H9 (cell line): ENCODE measurements at regions not wholly inside any gene's neighbourhood (a gene's known extent, or its start where the extent isn't known, plus 50 kb on each side); places are given as distances from the start of the nearest gene placed in this dataset.

Experiments used
- DNase-seq: peaks from one replicate; pipeline ENCODE4 v3.0.0-alpha.2; 2017
- H2AFZ ChIP-seq: one replicate; pipeline ENCODE4 v1.6.1; 2013; ENCODE audit warnings: mild to moderate bottlenecking, low read length, control low read depth, moderate library complexity
- H2AK5ac ChIP-seq: 2 replicates; pipeline ENCODE4 v1.6.1; 2013; ENCODE audit warnings: low read length, control low read depth, mixed read lengths; ENCODE audit not compliant: insufficient read length
- H2BK120ac ChIP-seq: one replicate; pipeline ENCODE4 v1.6.1; 2013; ENCODE audit warnings: low read depth, mild to moderate bottlenecking, low read length, control low read depth, inconsistent platforms; ENCODE audit not compliant: poor library complexity, severe bottlenecking
- H2BK12ac ChIP-seq: 2 replicates; pipeline ENCODE4 v1.6.1; 2013; ENCODE audit warnings: low read length, control low read depth, mixed read lengths, low read depth; ENCODE audit not compliant: insufficient read length
- H2BK15ac ChIP-seq: 2 replicates; pipeline ENCODE4 v1.6.1; 2013; ENCODE audit warnings: low read depth, low read length, control low read depth
- H2BK20ac ChIP-seq: one replicate; pipeline ENCODE4 v1.6.1; 2013; ENCODE audit warnings: low read depth, mild to moderate bottlenecking, low read length, control low read depth, inconsistent platforms; ENCODE audit not compliant: poor library complexity, severe bottlenecking
- H2BK5ac ChIP-seq: 2 replicates; pipeline ENCODE4 v1.6.1; 2013; ENCODE audit warnings: low read length, control low read depth, mixed read lengths; ENCODE audit not compliant: insufficient read length
- H3K14ac ChIP-seq: 2 replicates; pipeline ENCODE4 v1.6.1; 2013; ENCODE audit warnings: low read length, control low read depth; ENCODE audit not compliant: insufficient read depth
- H3K18ac ChIP-seq: 2 replicates; pipeline ENCODE4 v1.6.1; 2013; ENCODE audit warnings: low read depth, mild to moderate bottlenecking, mixed read lengths, low read length, control low read depth; ENCODE audit not compliant: insufficient read length
- H3K23ac ChIP-seq: 2 replicates; pipeline ENCODE4 v1.6.1; 2013; ENCODE audit warnings: low read length, control low read depth, mixed read lengths, low read depth; ENCODE audit not compliant: insufficient read length
- H3K23me2 ChIP-seq: 2 replicates; pipeline ENCODE4 v1.6.1; 2013; ENCODE audit warnings: low read depth, mild to moderate bottlenecking, mixed read lengths, low read length, control low read depth; ENCODE audit not compliant: insufficient read length, poor library complexity, severe bottlenecking
- H3K27ac ChIP-seq: 2 replicates; pipeline ENCODE4 v1.5.1; 2013; ENCODE audit warnings: low read length, control low read depth, mixed read lengths, low read depth; ENCODE audit not compliant: insufficient read length
- H3K27me3 ChIP-seq: 2 replicates; pipeline ENCODE4 v1.6.1; 2013; ENCODE audit warnings: low read length, control low read depth, inconsistent platforms; ENCODE audit not compliant: insufficient read depth
- H3K4ac ChIP-seq: 2 replicates; pipeline ENCODE4 v1.6.1; 2013; ENCODE audit warnings: low read depth, mild to moderate bottlenecking, control low read depth, inconsistent platforms, low read length, moderate library complexity
- H3K4me1 ChIP-seq: 2 replicates; pipeline ENCODE4 v1.6.1; 2013; ENCODE audit warnings: low read length, control low read depth, inconsistent platforms; ENCODE audit not compliant: insufficient read depth
- H3K4me2 ChIP-seq: 2 replicates; pipeline ENCODE4 v1.6.1; 2013; ENCODE audit warnings: low read length, control low read depth, mixed read lengths; ENCODE audit not compliant: insufficient read length, insufficient read depth
- H3K56ac ChIP-seq: 2 replicates; pipeline ENCODE4 v1.6.1; 2013; ENCODE audit warnings: low read depth, mild to moderate bottlenecking, mixed read lengths, low read length, control low read depth; ENCODE audit not compliant: insufficient read length
- H3K79me1 ChIP-seq: 2 replicates; pipeline ENCODE4 v1.6.1; 2013; ENCODE audit warnings: low read depth, mild to moderate bottlenecking, moderate library complexity, low read length, control low read depth, inconsistent platforms; ENCODE audit not compliant: insufficient read depth, poor library complexity, severe bottlenecking
- H3K79me2 ChIP-seq: 2 replicates; pipeline ENCODE4 v1.6.1; 2013; ENCODE audit warnings: low read length, control low read depth, inconsistent platforms; ENCODE audit not compliant: insufficient read depth
- H3K9ac ChIP-seq: 2 replicates; pipeline ENCODE4 v1.6.1; 2013; ENCODE audit warnings: low read length, control low read depth, mixed read lengths; ENCODE audit not compliant: insufficient read length; ENCODE audit errors: extremely low read depth
- H3K9me3 ChIP-seq: one replicate; pipeline ENCODE4 v1.6.1; 2013; ENCODE audit warnings: low read depth, low read length, inconsistent platforms; ENCODE audit not compliant: control insufficient read depth
- H3T11ph ChIP-seq: one replicate; pipeline ENCODE4 v1.6.1; 2013; ENCODE audit warnings: mild to moderate bottlenecking, low read length, control low read depth, inconsistent platforms
- H4K20me1 ChIP-seq: one replicate; pipeline ENCODE4 v1.6.1; 2013; ENCODE audit not compliant: control insufficient read depth, insufficient read length, insufficient read depth
- H4K5ac ChIP-seq: 2 replicates; pipeline ENCODE4 v1.6.1; 2013; ENCODE audit warnings: low read depth, mild to moderate bottlenecking, mixed read lengths, low read length, control low read depth; ENCODE audit not compliant: insufficient read length
- H4K8ac ChIP-seq: replicated peaks from 2 replicates; pipeline ENCODE4 v1.6.1; 2013; ENCODE audit warnings: low read length, control low read depth, mixed read lengths, low read depth; ENCODE audit not compliant: insufficient read length
- H4K91ac ChIP-seq: 2 replicates; pipeline ENCODE4 v1.6.1; 2013; ENCODE audit warnings: low read depth, mild to moderate bottlenecking, moderate library complexity, mixed read lengths, low read length, control low read depth; ENCODE audit not compliant: insufficient read length
- H3K27ac Mint-ChIP-seq, 3 experiments: 2 replicates in 2 of 3; 3 replicates in 1 of 3; pipeline ENCODE4 v1.8.0; 2020 to 2021; ENCODE audit warnings: mixed read lengths in 3 of 3, mild to moderate bottlenecking in 1 of 3, moderate library complexity in 1 of 3
- H3K27me3 Mint-ChIP-seq: 2 replicates; pipeline ENCODE4 v1.8.0; 2021; ENCODE audit warnings: low read depth, mild to moderate bottlenecking, moderate library complexity, mixed read lengths
- H3K36me3 Mint-ChIP-seq, 3 experiments: 2 replicates in 2 of 3; 3 replicates in 1 of 3; pipeline ENCODE4 v1.8.0; 2020 to 2021; ENCODE audit warnings: low read depth in 3 of 3, mixed read lengths in 3 of 3; ENCODE audit not compliant: insufficient read depth in 1 of 3
- H3K4me1 Mint-ChIP-seq, 2 experiments: 2 replicates each; pipeline ENCODE4 v1.8.0; 2020; ENCODE audit warnings: mixed read lengths in 2 of 2
- H3K4me3 Mint-ChIP-seq, 2 experiments: 2 replicates in 1 of 2; 3 replicates in 1 of 2; pipeline ENCODE4 v1.8.0; 2020 to 2021; ENCODE audit warnings: mild to moderate bottlenecking in 2 of 2, mixed read lengths in 2 of 2, moderate library complexity in 1 of 2
- H3K9me3 Mint-ChIP-seq, 2 experiments: 2 replicates in 1 of 2; 3 replicates in 1 of 2; pipeline ENCODE4 v1.8.0; 2020; ENCODE audit warnings: mild to moderate bottlenecking in 2 of 2, mixed read lengths in 2 of 2, moderate library complexity in 1 of 2
- WGBS: extraction: QIAGEN DNeasy Blood & Tissue Kit; methylation state at CpG from one replicate; pipeline ENCODE4 v1.1.7; 2013; ENCODE audit warnings: missing lambda C conversion rate, low lambda C conversion rate, mixed read lengths; ENCODE audit not compliant: insufficient read length; ENCODE audit errors: extremely low coverage; 5-methylcytosine and 5-hydroxymethylcytosine counted together
- TF ChIP-seq, protein P1 (sequence below): fragments of 200-600 bp; sonication (generic); conservative IDR thresholded peaks from 3 replicates; pipeline ENCODE4 v1.8.0; 2021; ENCODE audit warnings: antibody characterized with exemption, mild to moderate bottlenecking

- Histone ChIP-seq H3T11ph (no peak overlapping the region), H4K5ac (no peak overlapping the region), H2AK5ac (no peak overlapping the region), H3K4me1 (peaks cover 2% of the 10 kb centered on the region; the same call in 1 of the 2 replicates), H3K79me1 (no peaks in the 10 kb centered on the region), H3K14ac (no peak overlapping the region), H4K8ac (no peak overlapping the region), H3K23ac (no peak overlapping the region), H3K9me3 (no peaks in the 10 kb centered on the region), H2AFZ (no peak overlapping the region), H2BK20ac (no peak overlapping the region), H3K27me3 (no peaks in the 10 kb centered on the region), H4K20me1 (no peaks in the 10 kb centered on the region), H4K91ac (no peak overlapping the region), H3K4me2 (no peak overlapping the region), H3K23me2 (no peaks in the 10 kb centered on the region), H3K79me2 (no peaks in the 10 kb centered on the region), H3K18ac (no peak overlapping the region), H3K27ac (no peak overlapping the region), H2BK5ac (no peak overlapping the region), H3K4ac (no peak overlapping the region), H2BK120ac (no peak overlapping the region), H3K56ac (no peak overlapping the region), H2BK12ac (no peak overlapping the region), H3K9ac (no peak overlapping the region), H2BK15ac (no peak overlapping the region)
- H3K9me3 Mint-ChIP-seq, result no peaks in the 10 kb centered on the region
- H3K4me3 Mint-ChIP-seq, result no peak overlapping the region
- TF ChIP-seq, protein P1, sequence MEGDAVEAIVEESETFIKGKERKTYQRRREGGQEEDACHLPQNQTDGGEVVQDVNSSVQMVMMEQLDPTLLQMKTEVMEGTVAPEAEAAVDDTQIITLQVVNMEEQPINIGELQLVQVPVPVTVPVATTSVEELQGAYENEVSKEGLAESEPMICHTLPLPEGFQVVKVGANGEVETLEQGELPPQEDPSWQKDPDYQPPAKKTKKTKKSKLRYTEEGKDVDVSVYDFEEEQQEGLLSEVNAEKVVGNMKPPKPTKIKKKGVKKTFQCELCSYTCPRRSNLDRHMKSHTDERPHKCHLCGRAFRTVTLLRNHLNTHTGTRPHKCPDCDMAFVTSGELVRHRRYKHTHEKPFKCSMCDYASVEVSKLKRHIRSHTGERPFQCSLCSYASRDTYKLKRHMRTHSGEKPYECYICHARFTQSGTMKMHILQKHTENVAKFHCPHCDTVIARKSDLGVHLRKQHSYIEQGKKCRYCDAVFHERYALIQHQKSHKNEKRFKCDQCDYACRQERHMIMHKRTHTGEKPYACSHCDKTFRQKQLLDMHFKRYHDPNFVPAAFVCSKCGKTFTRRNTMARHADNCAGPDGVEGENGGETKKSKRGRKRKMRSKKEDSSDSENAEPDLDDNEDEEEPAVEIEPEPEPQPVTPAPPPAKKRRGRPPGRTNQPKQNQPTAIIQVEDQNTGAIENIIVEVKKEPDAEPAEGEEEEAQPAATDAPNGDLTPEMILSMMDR, result no peak
- H3K36me3 Mint-ChIP-seq, result no peaks in the 10 kb centered on the region; a peak in 1 of 7 replicates
- no peak overlapping the region; a peak in 1 of 7 replicates for H3K27ac Mint-ChIP-seq
- peaks cover 28 to 31% of the 10 kb centered on the region in 2 experiments for H3K4me1 Mint-ChIP-seq
- no CpG with 5 or more reads among the region's 7 CpGs for WGBS
- no peaks in the 10 kb centered on the region for H3K27me3 Mint-ChIP-seq
- DNase-seq, result no peak
These were observed 57.1 kb upstream of the ABLIM1 start for GRCh38 chr10:114715171-114715670.
